Pancreas (tissue), 10 donors: ENCODE measurements at regions not wholly inside any gene's neighbourhood (a gene's known extent, or its start where the extent isn't known, plus 50 kb on each side); places are given as distances from the start of the nearest gene placed in this dataset.

Experiments
- ATAC-seq, 4 donors: fragments of 200-7000 bp; cut with Tn5 transposase; one replicate each; pipeline versions ENCODE4 v1.8.0 to v1.9.1; 2020; ENCODE audit warnings: mild to moderate bottlenecking in 4 of 4, moderate library complexity in 4 of 4
- DNase-seq, 6 donors: peaks; one replicate each; pipeline ENCODE4 v3.0.0-alpha.2; 2020
- FAIRE-seq: peaks from 2 replicates; lab custom pipeline; 2012; peaks lifted over from hg19 to GRCh38; lab: Jason Lieb, UNC
- H3K27ac ChIP-seq, 4 donors: fragments of 200-600 bp; sonication (generic); 1 replicate in 3 of 4; 2 replicates in 1 of 4; pipeline versions ENCODE4 v1.5.0 to v1.8.0; 2020
- H3K27me3 ChIP-seq, 4 donors: fragments of 200-600 bp; one replicate each; pipeline ENCODE4 v1.8.0; 2021
- H3K36me3 ChIP-seq, 3 donors: fragments of 200-600 bp; sonication (generic) in 1 of 3; one replicate each; pipeline versions ENCODE4 v1.5.0 to v1.8.0; 2020 to 2021
- H3K4me1 ChIP-seq, 3 donors: fragments of 200-600 bp; one replicate each; pipeline ENCODE4 v1.8.0; 2021
- H3K4me3 ChIP-seq, 4 donors: fragments of 200-600 bp; sonication (generic) in 2 of 4; one replicate each; pipeline versions ENCODE4 v1.5.0 to v1.8.0; 2020 to 2021
- H3K9me3 ChIP-seq, 4 donors: fragments of 200-600 bp; one replicate each; pipeline ENCODE4 v1.8.0; 2021
- WGBS, 2 donors: extraction: QIAGEN DNeasy Blood & Tissue Kit; methylation state at CpG; one replicate each; pipeline ENCODE4 v1.1.7; 2013; 5-methylcytosine and 5-hydroxymethylcytosine counted together
- intact Hi-C, 3 donors: fragments of 100-400 bp; cut with DNase I; formaldehyde crosslinking; loops; one replicate each; pipeline versions ENCODE4 v1.11.1 to v1.14.2; 2022
- TF ChIP-seq, protein P1 (sequence below), 4 donors: fragments of 200-600 bp; sonication (generic) in 3 of 4; IDR thresholded peaks; one replicate each; pipeline versions ENCODE4 v1.5.0 to v1.8.0; 2021; ENCODE audit warnings: antibody characterized with exemption in 4 of 4
- donor health status: healthy with polysubstance abuse.
- donor health status: DM: no; HTN: no; CAD: no; lungs with moderate emphysema.
- donor health status: DM: no; HTN: no; CAD: no.
- donor health status: control.
- donor health status: control.
- donor health status: Bipolar disorder and iron deficiency.
- donor health status: DM: yes; HTN: yes; CAD: no.
- donor health status: DM: no; HTN: no; CAD: no.
- donor health status: DM: no; HTN: no; CAD: no.
- donor health status: DM: yes; HTN: yes; CAD: no.

DNA sequence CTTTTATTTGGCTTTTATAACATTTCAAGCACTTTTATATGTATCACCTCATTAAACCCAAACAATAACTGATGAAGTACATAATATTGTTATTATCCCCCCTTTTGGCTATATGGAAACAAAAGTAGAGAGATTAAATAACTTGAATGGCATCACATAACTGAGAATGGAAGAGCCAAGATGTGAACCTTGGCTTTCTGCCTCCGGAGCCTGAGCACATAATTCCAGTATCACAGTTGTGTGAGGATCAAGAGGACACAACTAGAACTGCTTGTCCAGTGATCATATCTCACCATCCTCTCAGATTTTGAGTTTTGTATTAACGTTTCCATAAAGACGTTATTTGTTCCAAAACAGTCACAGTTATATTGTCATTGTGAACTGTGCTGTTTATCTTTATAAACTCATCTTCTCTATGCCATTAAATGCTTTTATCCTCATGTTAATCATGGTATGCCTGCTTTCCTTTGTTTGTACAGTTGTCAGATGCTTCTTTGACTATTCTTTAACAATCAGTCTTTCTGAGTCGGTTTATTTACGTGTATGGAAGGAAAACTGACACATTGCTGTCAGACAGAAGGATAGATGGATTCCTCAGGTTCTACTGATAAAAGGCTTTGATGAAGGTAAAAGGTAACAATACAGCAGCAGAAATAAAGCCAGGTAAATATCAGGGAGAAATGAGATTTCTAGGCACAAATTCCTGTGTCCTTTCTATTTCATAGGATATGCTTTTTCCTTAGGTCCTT, 92.0 kb upstream of the FAM13C start:
- H3K4me3 ChIP-seq = no peak overlapping the region
- TF ChIP-seq, protein P1, sequence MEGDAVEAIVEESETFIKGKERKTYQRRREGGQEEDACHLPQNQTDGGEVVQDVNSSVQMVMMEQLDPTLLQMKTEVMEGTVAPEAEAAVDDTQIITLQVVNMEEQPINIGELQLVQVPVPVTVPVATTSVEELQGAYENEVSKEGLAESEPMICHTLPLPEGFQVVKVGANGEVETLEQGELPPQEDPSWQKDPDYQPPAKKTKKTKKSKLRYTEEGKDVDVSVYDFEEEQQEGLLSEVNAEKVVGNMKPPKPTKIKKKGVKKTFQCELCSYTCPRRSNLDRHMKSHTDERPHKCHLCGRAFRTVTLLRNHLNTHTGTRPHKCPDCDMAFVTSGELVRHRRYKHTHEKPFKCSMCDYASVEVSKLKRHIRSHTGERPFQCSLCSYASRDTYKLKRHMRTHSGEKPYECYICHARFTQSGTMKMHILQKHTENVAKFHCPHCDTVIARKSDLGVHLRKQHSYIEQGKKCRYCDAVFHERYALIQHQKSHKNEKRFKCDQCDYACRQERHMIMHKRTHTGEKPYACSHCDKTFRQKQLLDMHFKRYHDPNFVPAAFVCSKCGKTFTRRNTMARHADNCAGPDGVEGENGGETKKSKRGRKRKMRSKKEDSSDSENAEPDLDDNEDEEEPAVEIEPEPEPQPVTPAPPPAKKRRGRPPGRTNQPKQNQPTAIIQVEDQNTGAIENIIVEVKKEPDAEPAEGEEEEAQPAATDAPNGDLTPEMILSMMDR (IDR thresholded peaks at IDR 0.05) = no peak
- FAIRE-seq (no peak), ATAC-seq (no peak), DNase-seq (no peak)
- H3K27me3 ChIP-seq = no peaks in the 10 kb centered on the region
- intact Hi-C loops = no loop called here
- 42 to 63% methylated on average over 5 of the region's 5 CpGs for WGBS, 2 donors
- no peak overlapping the region for H3K27ac ChIP-seq
- H3K4me1 ChIP-seq = no peaks in the 10 kb centered on the region
- H3K36me3 ChIP-seq = no peaks in the 10 kb centered on the region
- H3K9me3 ChIP-seq = no peaks in the 10 kb centered on the region

DNA sequence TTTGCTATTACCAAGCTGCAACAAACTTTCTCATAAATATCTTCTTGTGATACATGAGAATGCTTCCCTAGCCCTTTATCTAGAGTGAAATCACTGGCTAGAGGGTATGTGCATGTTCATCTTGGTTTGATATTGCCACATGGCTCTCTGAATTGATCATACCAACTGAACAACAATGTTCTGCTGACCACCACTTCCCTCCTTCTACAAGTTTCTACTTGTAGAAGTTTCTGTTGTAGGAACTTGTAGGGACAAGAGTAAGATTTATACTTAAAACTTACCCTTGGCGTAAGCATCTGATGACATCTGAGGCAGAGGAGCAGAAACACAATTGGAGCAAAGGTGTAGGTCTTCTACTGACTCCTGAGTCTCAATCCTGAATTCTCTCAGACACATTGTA, 86.3 kb upstream of the FAM13C start:
- 89 to 97% methylated on average over 1 of the region's 1 CpG for WGBS, 2 donors
- intact Hi-C loops = no loop called here
- H3K27me3 ChIP-seq = no peaks in the 10 kb centered on the region
- no peaks in the 10 kb centered on the region for H3K9me3 ChIP-seq
- DNase-seq = no peak
- ATAC-seq = no peak
- no peak overlapping the region for H3K4me3 ChIP-seq
- FAIRE-seq = no peak
- H3K36me3 ChIP-seq = no peaks in the 10 kb centered on the region
- no peak overlapping the region for H3K27ac ChIP-seq
- H3K4me1 ChIP-seq = no peaks in the 10 kb centered on the region
- TF ChIP-seq, protein P1 (IDR thresholded peaks at IDR 0.05) = no peak

DNA sequence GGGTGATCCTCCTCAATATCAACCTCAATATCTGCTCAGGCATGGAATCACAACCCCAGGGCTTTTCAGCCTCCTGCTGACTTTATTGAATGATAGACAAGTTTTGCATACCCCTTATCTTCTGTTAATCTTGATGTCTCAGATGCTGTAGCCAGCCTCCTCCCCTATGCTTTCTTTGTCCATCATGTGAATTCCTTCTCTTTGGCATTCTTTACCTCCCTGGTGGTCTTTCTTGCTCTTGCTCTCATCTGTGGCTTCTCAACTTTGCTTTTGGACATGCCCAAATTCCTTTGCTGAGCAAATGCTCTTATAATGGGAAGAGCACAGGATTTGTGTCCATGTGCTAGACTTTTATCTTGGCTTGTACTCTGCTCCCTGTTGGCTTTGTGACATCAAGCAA, 73.4 kb upstream of the FAM13C start:
- ATAC-seq = no peak
- no peak for FAIRE-seq
- intact Hi-C loops = no loop called here
- no peak overlapping the region for H3K27ac ChIP-seq
- H3K36me3 ChIP-seq = no peaks in the 10 kb centered on the region
- no peaks in the 10 kb centered on the region for H3K9me3 ChIP-seq
- no peak for DNase-seq
- TF ChIP-seq, protein P1 (IDR thresholded peaks at IDR 0.05) = no peak
- no peaks in the 10 kb centered on the region for H3K27me3 ChIP-seq
- H3K4me3 ChIP-seq = no peak overlapping the region
- no peaks in the 10 kb centered on the region for H3K4me1 ChIP-seq

DNA sequence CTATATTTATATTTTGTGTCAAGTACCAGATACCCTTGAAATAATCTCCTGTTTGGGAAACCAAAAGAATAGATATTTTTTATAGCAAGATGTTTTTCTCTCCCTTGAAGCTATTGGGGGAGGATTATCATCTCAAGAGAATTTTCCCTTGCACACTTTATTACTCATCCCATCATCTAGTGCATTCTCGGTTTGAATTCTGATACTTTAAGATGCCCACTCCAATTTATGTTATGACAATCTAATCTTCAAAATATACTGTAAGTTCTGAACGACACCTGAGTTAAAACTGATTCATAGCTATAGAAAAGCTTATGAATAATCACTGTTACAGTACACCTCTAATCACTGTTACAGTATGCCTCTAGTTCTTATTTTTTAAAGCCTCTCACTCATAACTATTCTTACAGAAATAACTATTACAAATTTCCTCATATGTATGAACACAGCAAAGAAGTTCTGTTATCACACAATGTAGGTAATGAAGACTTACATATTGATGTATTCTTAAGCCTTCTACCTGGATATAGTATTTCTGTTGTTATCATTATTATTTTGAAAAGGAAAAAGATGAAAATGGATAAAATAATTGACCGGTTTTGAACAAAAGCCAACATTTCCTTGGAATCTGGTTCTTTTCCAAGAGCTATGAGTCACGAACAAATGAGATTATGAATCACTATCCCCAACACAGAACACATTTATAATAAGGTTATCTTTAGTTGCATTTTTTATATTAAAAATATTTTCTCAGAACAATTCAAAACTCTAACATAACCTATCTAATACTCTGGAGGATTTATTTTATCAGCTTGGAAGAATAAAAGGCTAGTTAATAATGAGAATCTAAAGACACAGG, 72.3 kb upstream of the FAM13C start:
- intact Hi-C loops = no loop called here
- DNase-seq = no peak
- TF ChIP-seq, protein P1 (IDR thresholded peaks at IDR 0.05) = no peak
- Histone ChIP-seq H3K4me1 (no peaks in the 10 kb centered on the region), H3K27ac (no peak overlapping the region), H3K36me3 (no peaks in the 10 kb centered on the region), H3K4me3 (no peak overlapping the region), H3K27me3 (no peaks in the 10 kb centered on the region), H3K9me3 (no peaks in the 10 kb centered on the region)
- 21 to 27% methylated on average over 4 of the region's 4 CpGs for WGBS, 2 donors
- peak; percentile 64 for FAIRE-seq
- ATAC-seq = peak in 3 of 4 donors; percentile 33 to 51 (median 34)
